ENCODE measurements at regions not wholly inside any gene's neighbourhood (a gene's known extent, or its start where the extent isn't known, plus 50 kb on each side); places are given as distances from the start of the nearest gene placed in this dataset.

- no peak for TF ChIP-seq CTCF (conservative IDR thresholded peaks at IDR 0.05; ENCODE audit: low read depth, low read length)
- TF ChIP-seq RAD21 (IDR thresholded peaks at IDR 0.05; ENCODE audit: low read length) = no peak
- no peak for TF ChIP-seq SMC3 (IDR thresholded peaks at IDR 0.05; ENCODE audit: low read depth, low read length)
- no peak for TF ChIP-seq CEBPB (IDR thresholded peaks at IDR 0.05; ENCODE audit: low read depth, low read length)
- TF ChIP-seq MAFK (IDR thresholded peaks at IDR 0.05; ENCODE audit: low read depth, low read length) = no peak
- no peak for TF ChIP-seq RCOR1 (IDR thresholded peaks at IDR 0.05; ENCODE audit: insufficient replicate concordance, low read length)
- no peak for TF ChIP-seq RFX5 (IDR thresholded peaks at IDR 0.05; ENCODE audit: low read depth, low read length)
Observed at GRCh38 chr5:60544142-60544541, 155.8 kb downstream of the DEPDC1B start.
